WERI-Rb-1 (cell line): ENCODE measurements at regions not wholly inside any gene's neighbourhood (a gene's known extent, or its start where the extent isn't known, plus 50 kb on each side); places are given as distances from the start of the nearest gene placed in this dataset.

Experiments
- DNase-seq: peaks from one replicate; pipeline ENCODE4 v3.0.0-alpha.2; 2020
- H3K27ac ChIP-seq: fragments of 250-450 bp; sonication (Bioruptor Pico); 2 replicates; pipeline ENCODE4 v1.5.1; 2020; ENCODE audit warnings: mild to moderate bottlenecking, moderate library complexity
- H3K27me3 ChIP-seq: fragments of 250-450 bp; sonication (Bioruptor Pico); 2 replicates; pipeline ENCODE4 v1.5.1; 2021; ENCODE audit warnings: mild to moderate bottlenecking, low read depth, moderate library complexity; ENCODE audit not compliant: insufficient read depth, severe bottlenecking
- H3K36me3 ChIP-seq: fragments of 250-450 bp; sonication (Bioruptor Pico); 2 replicates; pipeline ENCODE4 v1.5.1; 2020; ENCODE audit warnings: mild to moderate bottlenecking, moderate library complexity
- H3K4me3 ChIP-seq: 2 replicates; pipeline ENCODE4 v1.5.1; 2011; ENCODE audit warnings: low read depth, mild to moderate bottlenecking, control low read depth, low read length
- H3K9me3 ChIP-seq: fragments of 250-450 bp; sonication (Bioruptor Pico); 2 replicates; pipeline ENCODE4 v1.5.1; 2021; ENCODE audit warnings: mild to moderate bottlenecking, moderate library complexity; ENCODE audit not compliant: severe bottlenecking
- CTCF ChIP-seq: IDR thresholded peaks from 2 replicates; pipeline ENCODE4 v1.5.1; 2011; ENCODE audit warnings: low read depth, mild to moderate bottlenecking, control low read depth, inconsistent platforms, low read length

GRCh38 chr11:134951305-134951700 lies 539.3 kb upstream of the B3GAT1 start:
- DNase-seq = peak; percentile 55
- no peaks in the 10 kb centered on the region for H3K36me3 ChIP-seq
- TF ChIP-seq CTCF = no peak
- no peaks in the 10 kb centered on the region for H3K9me3 ChIP-seq
- no peak overlapping the region for H3K27ac ChIP-seq
- peak overlapping the region; percentile 5 for H3K4me3 ChIP-seq
- H3K27me3 ChIP-seq = peaks cover 18% of the 10 kb centered on the region

- no peaks in the 10 kb centered on the region for H3K9me3 ChIP-seq
- H3K4me3 ChIP-seq = peak overlapping the region; percentile 5
- H3K36me3 ChIP-seq = no peaks in the 10 kb centered on the region
- TF ChIP-seq CTCF = no peak
- H3K27me3 ChIP-seq = peaks cover 18% of the 10 kb centered on the region
- DNase-seq = peak; percentile 61
- H3K27ac ChIP-seq = no peak overlapping the region
These were observed 538.8 kb upstream of the B3GAT1 start for GRCh38 chr11:134950692-134951304.

- no peak for TF ChIP-seq CTCF
- H3K9me3 ChIP-seq = no peaks in the 10 kb centered on the region
- no peaks in the 10 kb centered on the region for H3K36me3 ChIP-seq
- H3K27ac ChIP-seq = no peak overlapping the region
- no peak overlapping the region for H3K4me3 ChIP-seq
- no peak for DNase-seq
- H3K27me3 ChIP-seq = peaks cover 18% of the 10 kb centered on the region
These were observed 537.4 kb upstream of the B3GAT1 start for GRCh38 chr11:134949121-134950090.

GRCh38 chr11:134947556-134947955 lies 535.5 kb upstream of the B3GAT1 start:
- peaks cover 18% of the 10 kb centered on the region for H3K27me3 ChIP-seq
- no peak overlapping the region for H3K27ac ChIP-seq
- no peak for TF ChIP-seq CTCF
- DNase-seq = no peak
- H3K36me3 ChIP-seq = no peaks in the 10 kb centered on the region
- H3K4me3 ChIP-seq = no peak overlapping the region
- no peaks in the 10 kb centered on the region for H3K9me3 ChIP-seq

- H3K9me3 ChIP-seq = no peaks in the 10 kb centered on the region
- TF ChIP-seq CTCF = no peak
- no peak for DNase-seq
- H3K27me3 ChIP-seq = peaks cover 18% of the 10 kb centered on the region
- H3K27ac ChIP-seq = no peak overlapping the region
- no peaks in the 10 kb centered on the region for H3K36me3 ChIP-seq
- no peak overlapping the region for H3K4me3 ChIP-seq
These were observed 534.0 kb upstream of the B3GAT1 start for GRCh38 chr11:134945993-134946392.
